ENCODE measurements at regions not wholly inside any gene's neighbourhood (a gene's known extent, or its start where the extent isn't known, plus 50 kb on each side); places are given as distances from the start of the nearest gene placed in this dataset.

DNA sequence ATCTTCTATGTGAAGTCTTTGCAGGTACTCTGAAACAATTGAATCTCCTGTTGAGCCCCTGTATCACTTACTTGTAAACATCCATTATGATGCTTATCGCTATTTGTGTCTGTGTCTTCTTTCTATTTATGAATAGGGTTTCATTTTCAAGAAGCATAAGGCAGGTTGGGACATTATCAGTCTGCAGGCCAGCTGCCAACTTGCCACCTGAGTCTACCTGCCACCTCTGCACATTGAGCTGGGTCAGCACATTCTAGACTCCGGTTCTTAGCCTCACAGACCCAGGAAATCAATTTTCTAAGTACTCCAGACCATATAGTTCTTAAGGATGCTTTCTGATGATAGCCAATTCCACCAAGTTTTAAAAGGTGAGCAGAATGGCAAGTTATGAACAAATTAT, 105.7 kb upstream of the MCTP2 start:
- TF ChIP-seq CTCF (IDR thresholded peaks at IDR 0.05), result no peak
- TF ChIP-seq POLR2A (IDR thresholded peaks at IDR 0.05), result no peak
- no peak for TF ChIP-seq EP300 (IDR thresholded peaks at IDR 0.05)

Data from tibial nerve (tissue), 4 donors.